Frontal cortex (tissue), 3 donors: ENCODE measurements at regions not wholly inside any gene's neighbourhood (a gene's known extent, or its start where the extent isn't known, plus 50 kb on each side); places are given as distances from the start of the nearest gene placed in this dataset.
"Not testable (repeated sequence)": the region's sequence is repeated elsewhere in the genome, so short reads cannot be mapped to it uniquely, and the experiment has no call there.

ENCODE experiments used
- DNase-seq, 2 donors: peaks; one replicate each; pipeline ENCODE4 v3.0.0; 2012; ENCODE audit warnings: low spot score in 2 of 2
- FAIRE-seq: peaks from 2 replicates; lab custom pipeline; 2012; peaks lifted over from hg19 to GRCh38; lab: Jason Lieb, UNC
- donor health status: control.
- donor health status: control.
- donor health status: control.

DNA sequence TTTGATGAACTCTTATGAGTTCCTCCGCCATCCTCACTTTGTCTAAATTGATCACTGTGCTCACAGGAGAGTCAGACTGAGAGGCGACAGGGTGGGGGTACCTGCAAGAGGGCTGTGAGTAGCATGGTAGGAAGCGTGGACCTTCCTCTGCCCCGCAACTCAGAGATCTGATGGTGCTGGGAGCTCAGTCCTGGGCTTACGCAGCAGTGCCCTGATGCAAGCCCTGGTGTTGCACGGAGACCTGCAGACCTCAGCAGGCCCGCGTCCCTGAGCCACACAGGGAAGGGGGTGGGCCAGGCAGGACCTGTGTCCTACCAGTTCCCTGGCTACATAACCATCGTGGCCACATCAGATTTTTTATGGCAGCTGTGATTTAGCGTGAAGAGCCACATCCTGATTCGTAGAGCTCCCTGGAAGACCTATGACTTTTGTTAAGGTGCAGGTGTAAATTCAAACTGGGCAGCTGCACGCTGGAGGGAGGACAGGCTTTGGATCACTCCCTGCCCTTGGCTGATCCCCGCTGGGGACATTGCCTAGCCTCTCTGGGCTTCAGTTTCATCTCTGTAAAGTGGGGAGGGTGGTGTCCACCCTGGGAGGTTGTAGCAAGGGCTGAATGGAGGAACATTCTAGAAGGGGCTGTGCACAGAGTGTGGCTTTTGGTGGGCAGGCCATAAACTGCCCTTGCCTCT is 176.1 kb downstream of the KLF13 start:
- DNase-seq (no peak), FAIRE-seq (no peak)

DNA sequence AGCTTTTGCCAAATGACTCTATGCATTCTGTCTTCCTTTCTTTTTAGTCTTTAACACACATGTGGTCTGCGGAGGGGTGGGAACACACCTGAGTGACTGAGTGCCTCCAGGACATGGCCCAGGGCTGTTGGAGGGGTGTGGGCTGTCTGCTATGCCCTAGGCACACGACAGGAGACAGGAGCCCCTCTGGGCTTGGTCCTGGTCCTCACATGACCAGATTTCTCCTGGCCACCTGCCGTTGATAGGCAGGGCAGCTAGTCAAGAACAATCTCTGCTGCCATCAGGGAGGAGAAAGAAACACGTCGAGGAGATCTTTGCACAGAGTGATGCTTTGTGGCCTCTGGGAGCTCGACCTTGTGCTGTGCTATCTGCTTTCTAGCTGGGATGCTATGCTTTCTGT is 176.6 kb downstream of the KLF13 start:
- DNase-seq (no peak), FAIRE-seq (no peak)

DNA sequence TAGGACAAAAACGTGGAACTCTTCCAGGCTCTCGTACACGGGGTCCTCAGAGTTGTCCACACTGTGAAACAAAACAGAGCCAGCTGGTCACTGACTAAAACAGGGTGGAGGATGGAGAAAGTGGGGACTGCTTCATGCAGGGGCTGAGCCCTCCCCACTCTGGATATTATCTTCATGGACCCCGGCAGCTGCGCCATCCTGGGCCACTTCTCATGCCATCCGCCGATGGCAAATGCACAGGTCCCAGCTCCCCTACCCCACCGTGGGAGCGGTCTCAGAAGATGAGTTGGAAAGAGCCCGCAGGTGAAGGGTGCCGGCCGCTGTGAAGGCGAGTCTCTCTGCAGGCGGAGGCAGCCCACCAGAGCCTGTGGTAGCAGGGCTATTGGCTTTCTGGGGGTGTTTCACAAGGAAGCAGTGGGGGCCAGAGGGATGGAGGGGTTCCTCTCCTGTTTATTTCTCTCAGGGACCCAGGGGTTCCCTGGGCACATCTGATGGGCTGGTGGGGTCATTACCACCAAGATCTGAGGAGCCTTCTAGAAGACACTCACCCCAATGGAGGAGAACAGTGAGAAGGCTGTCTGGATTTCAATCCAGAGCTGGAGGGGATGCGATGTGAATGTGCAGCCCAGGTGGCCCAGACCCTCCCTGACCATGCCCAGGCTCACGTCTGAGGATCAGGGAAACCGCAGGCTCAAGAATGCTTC is 177.3 kb downstream of the KLF13 start:
- no peak for FAIRE-seq
- DNase-seq = no peak

DNA sequence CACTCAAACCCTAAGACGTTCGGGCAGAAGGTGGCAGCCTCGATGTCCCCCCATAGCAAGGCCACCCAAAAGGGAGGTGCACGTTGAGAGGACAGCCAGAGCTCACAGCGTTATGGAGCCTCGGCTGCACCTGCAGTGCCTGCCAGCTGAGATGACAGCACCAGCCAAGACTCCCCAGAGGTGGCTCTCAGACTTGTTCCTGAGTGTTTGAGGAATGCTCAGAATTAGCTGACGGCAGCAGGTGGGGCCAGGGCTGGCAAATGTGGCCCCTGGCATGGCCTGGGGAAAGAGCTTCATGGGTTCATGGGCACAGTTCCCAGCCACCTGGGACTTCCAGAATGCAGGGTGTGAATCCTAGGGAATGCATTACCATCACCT is 177.8 kb downstream of the KLF13 start:
- FAIRE-seq = no peak
- no peak for DNase-seq

DNA sequence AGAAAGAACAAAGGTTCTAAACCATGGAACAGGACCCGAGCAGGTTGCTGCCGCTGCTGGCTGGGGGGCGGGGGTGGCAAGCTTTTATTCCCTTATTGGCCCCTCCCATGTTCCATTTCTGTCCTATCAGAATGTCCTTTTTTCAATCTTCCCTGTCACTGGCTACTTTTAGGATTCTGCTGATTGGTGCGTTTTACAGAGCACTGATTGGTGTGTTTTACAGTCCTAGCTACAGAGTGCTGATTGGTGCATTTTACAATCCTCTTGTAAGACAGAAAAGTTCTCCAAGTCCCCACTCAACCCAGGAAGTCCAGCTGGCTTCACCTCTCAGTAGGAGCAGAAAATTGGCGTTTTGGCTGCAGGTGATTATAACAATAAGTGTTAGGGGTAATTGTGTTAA is 180.9 kb downstream of the KLF13 start:
- DNase-seq, FAIRE-seq: not testable (repeated sequence)

DNA sequence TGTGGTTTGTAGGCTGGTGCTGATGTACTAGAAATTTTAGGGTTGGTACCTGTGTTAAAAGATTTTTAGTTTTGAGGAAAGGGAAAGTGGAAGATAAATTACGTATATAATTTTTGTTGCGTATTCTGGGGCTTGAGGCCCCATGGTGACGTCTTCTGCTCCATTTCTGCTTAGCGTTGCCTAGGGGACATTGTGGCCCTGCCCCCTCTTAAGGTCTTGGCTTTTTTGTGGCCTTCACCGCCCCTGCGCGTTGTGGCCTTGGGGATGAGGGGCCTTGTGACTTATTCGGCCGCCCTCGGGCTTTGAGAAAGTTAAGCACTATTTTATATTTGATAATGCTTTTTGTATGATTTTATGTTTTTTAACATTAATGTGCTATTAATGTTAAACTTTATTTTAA is 182.0 kb downstream of the KLF13 start:
- FAIRE-seq = no peak
- no peak for DNase-seq

DNA sequence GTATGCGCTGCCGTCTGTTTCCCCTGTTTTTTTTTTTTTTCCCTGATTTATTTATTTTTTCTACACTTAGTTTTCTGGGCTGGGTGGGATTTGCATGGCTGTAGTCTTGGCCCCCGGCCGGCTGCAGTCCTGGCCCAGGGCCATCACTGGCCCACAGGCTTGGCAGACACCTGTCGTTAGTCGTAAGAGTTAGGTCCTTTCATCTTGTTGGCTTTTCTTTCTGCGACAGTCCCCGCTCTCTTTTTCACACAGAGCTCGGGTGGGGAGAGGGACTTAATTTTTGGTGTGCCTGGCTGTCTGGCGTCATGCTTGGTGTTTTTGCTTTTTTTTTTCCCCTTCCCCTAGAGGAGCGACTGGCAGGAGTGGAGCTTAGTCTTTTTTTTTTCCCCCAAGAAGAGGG is 183.4 kb downstream of the KLF13 start:
- DNase-seq = no peak
- FAIRE-seq = no peak

DNA sequence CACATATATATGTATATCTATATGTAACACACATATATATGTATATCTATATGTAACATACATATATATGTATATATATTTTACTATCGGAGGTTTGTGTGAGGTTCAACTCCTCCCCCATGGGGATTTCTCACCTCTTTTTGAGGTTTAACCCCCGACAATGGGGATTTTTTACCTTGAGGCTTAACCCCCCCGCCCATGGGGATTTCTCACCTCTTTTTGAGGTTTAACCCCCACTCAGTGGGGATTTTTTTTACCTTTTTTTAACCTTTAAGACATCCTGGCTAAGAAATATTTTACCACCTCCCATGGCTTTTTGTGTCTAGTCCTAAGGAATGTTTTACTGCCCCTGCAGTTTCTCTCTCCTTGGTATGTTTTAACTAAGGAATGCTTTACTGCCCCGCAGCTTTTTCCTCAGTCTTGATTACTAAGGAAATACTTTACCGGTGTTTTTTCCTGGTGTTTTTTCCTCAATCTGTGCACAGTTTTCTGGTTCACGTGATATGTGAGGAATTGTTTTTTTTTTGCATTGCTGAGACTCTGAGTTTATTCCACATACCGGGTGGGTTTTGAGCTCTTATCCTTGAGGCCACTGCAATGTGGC is 185.2 kb downstream of the KLF13 start:
- DNase-seq (no peak), FAIRE-seq (no peak)

DNA sequence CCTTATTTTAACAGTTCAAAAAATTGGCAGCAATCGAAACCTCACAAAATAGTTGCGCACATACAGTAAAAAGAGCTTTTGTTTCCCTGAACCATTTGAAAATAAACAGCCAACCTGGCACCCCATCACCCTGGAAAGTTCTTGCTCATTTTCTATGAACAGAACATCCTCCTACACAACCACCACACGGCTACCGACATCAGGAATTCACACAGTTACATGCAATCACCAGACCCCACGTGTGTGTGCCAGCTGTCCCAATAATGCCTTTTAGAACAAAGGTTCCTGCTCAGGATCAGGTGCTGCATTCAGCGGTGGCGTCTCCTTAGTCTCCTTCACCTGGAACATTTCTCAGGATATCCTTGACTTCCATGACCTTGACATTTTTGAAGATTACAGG is 186.5 kb downstream of the KLF13 start:
- DNase-seq (no peak), FAIRE-seq (no peak)

DNA sequence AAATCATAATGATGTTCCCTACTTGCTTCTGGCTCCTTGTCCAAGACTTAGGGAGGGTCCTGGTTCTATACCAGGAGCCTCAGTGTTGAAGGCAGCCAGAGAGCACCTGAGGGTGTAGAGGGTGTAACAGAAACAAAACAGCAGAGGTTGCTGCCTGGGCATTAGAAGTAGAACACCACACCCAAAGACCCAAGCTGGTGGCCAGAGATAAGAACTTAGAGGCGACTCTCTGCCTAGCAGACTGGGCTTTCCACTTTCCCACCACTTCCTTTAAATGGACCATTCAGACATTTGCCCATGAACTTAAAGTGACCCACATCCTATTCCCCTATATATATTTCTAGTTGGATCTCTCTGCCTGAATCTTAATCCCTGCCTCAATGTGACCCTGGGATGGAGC is 189.8 kb downstream of the KLF13 start:
- no peak for FAIRE-seq
- no peak for DNase-seq

DNA sequence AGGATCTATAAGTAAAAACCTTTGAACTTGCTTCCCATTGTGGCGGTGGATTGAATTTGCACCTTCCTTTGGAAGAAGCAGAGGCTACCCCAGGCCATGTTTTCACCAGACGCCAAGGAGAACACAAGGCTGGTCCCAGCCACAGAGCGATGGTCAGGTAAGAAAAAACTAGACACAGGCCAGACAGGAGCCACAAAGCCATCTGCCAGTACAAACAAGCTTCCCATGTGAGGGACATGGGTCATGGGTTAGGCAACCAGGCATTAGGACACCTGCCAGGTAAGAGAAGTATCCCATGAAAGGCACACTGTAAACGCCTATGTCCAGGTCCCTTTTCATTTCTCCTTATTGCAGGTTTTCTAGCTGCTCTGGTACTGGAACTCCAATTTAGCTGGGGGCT is 190.2 kb downstream of the KLF13 start:
- no peak for DNase-seq
- FAIRE-seq = no peak

DNA sequence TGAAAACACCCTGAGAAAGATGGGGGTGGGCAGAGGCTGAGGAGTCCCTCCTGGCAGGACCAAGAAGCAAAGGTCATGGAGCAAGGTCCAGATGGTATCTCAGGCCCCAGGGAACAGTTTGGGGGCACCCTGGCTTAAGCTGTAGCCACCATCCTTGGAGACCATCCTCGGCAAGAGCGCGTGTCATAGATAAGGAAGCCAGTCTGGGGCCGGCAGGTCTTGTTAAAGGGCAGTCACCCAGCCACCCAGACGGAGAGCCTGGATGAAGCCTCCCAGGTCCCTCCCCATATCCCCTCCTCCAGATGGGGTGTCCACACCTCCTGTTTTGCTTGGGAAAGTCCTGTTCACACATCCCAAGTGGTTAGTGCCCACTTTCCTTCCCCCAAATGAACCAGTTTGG is 191.1 kb downstream of the KLF13 start:
- FAIRE-seq (no peak), DNase-seq (no peak)

DNA sequence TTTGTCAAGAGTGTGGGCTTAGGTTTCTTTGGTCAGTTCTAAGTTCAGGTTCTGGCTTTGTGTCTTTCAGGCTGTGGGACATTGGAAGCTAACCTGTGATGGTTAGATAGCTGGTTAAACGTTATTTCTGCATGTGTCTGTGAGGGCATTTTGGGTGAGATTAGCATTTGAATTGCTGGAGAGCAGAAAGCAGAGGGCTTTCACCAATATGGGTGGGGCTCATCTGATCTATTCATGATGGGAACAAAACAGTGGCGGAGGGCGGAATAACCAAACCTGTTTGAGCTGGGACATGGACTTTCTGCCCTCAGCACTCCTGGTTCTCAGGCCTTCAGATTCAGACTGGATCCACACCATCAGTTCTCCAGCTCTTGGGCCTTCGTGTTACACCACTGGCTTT is 195.4 kb downstream of the KLF13 start:
- FAIRE-seq = no peak
- no peak for DNase-seq

DNA sequence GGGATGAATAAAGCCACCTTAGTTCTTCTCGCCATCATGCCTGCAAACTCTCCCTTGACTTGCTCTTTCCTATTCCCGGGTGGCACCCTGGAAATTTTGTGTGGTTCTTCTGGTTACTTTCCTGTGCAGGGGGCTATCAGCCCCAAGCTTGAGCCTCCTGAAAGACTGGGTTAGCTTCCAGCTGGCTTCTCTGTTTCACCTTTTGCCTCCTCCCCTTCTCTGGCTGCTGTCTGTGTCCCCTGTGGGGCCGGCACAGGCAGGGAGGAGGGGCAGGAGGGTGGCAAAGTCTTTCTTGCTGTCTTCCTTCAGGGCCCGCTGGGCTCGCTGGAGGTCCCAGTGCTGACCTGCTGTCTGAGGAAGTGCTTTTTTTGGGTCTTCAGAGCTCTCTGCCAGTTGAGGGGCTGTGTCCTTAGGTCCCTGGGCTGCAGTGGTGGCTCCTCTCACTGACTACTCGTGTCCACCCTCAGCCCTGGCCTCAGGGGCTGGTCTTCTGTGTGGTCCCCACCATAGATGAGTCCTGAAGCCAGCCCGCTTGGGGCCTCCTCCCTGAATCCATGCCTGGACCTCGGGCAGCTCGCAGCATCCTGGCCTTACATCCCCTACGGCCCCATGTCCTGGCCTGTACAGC is 196.5 kb downstream of the KLF13 start:
- FAIRE-seq (no peak), DNase-seq (no peak)

DNA sequence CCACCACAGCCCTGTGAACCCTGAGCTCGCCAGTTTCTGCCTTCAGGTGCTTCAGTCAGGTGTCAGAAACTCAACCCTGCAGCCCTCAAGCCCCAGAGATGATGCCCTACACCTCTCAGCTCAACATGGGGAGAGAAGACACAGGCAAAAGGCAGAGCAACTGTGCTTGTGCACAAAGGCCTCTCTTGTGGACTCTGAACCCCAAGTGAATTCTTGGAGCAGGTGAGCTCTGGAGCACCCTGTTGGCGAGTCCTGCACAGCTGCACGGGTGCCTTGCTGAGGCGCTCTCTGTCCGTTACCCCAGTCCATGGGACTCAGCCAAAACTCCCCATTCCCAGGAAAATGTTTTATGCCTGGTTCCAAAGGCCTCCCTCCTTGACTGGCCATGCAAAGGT is 197.0 kb downstream of the KLF13 start:
- FAIRE-seq = no peak
- no peak for DNase-seq

DNA sequence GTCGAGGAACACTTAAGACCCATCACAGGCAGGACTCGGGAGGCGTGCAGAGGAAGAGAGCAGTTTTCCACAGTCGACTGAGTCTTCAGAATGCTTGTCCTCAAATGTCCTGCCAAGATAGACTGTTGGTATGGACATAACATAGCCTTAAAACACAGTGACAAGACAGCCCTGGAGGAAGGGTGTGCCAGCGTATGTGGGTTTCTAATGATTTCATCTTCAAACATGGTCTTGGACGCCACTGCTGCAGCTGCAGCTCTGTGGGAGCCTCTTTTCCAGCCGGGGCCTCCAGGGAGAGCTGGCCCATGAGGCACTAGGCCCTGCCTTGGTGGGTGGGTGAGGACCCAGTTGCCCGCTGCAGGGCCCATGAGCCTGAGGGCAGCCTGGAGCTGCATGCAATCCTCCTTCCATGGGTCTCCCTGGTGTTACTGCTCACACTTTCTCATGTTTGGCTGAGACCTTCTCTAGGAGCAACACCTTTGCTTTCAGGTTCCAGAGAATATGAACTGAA is 198.6 kb downstream of the KLF13 start:
- FAIRE-seq (no peak), DNase-seq (no peak)

DNA sequence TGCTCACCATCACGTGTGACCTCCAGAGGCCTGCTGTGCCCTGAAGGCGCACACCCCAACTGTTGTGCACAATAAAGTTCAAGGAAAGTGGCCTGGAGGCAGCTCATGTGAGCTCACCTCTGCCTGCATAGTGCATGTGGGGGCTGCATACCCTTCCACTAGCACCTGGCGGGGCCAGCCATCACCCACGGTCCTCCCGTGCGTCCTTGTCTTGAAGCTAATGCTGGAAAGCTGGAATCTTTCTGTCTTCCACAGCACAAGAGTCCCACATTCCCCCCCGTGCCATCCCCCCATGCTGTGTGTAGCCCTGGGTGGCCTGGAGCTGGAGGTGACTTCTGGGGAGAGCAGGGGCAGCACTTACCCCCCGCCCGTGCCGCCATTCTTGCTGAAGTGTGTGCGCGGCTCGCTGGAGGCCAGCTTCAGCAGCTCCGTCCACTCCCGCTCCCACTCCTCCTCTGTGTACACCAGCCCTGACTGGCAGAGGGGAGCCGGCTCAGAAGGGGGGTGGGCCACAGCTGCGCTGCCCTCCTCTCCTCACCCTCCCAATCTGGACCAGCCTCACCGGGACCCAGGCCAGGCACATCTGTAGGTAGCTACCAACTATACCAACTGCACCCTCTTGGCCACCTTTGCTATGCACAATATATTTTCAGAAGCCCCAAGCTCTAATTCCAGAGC is 199.5 kb downstream of the KLF13 start:
- FAIRE-seq = no peak
- no peak for DNase-seq

DNA sequence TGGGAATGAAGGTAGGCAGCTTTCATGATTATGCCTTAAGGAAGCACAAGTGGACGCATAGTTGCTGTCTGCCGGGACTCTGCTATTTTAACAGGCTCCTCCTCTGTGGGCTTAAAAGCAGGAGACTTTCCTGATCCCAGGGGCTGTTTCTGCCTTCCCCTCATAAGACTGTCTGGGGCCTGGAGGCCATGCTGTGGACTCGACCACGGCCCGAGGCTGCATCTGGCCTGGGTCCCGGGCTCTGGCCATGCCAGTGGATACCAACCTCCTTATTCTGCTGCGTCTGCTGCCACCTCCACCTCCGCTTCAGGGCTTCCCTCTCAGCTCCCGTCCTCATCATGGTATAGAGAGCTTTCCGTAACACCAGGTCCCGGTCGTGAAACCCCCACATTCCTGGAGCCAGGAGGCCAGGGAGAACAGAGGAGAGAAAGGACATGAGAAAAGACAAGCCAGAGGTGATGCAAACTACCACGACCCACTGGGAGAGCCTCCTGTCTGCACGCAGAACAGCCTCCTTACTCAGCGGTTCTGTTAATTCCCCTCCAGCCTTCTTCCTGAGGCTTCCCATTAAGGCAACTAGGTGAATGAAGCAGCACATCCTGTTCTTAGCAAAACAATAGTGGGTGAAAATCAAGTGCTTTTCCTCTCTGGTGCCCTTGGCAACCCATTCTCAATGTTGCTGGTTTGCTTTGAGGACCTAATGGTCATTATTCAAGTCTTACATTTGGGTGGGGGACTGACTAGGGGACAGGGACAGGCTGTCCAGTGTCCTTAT is 200.5 kb downstream of the KLF13 start:
- no peak for DNase-seq
- FAIRE-seq = no peak

DNA sequence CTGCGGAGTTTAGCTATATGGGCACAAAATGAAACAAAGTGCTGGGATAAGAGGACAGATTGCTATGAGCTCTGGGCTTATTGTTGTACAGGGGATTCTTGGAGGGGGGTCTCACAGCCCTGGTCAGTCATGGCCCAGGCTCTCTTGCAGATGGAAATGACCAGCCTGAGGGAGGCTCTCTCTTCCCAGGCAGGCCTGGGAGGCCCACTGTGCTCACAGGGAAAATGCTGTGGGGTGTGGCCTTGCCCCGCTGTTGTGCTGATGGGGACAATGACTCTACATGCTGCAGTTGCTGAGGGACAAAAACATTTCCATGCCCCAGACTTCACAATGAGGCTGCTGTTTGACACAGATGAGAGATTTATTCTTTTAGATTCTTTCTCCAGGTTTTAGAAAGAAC is 202.2 kb downstream of the KLF13 start:
- DNase-seq (peak in 1 of 2 donors; percentile 12), FAIRE-seq (no peak)
